GDM1 (cell line): ENCODE measurements at regions not wholly inside any gene's neighbourhood (a gene's known extent, or its start where the extent isn't known, plus 50 kb on each side); places are given as distances from the start of the nearest gene placed in this dataset.
"Not testable (repeated sequence)": the region's sequence is repeated elsewhere in the genome, so short reads cannot be mapped to it uniquely, and the experiment has no call there.

Experiments used
- DNase-seq: peaks from one replicate; lab custom pipeline; 2025; lab: John Stamatoyannopoulos, UW

DNA sequence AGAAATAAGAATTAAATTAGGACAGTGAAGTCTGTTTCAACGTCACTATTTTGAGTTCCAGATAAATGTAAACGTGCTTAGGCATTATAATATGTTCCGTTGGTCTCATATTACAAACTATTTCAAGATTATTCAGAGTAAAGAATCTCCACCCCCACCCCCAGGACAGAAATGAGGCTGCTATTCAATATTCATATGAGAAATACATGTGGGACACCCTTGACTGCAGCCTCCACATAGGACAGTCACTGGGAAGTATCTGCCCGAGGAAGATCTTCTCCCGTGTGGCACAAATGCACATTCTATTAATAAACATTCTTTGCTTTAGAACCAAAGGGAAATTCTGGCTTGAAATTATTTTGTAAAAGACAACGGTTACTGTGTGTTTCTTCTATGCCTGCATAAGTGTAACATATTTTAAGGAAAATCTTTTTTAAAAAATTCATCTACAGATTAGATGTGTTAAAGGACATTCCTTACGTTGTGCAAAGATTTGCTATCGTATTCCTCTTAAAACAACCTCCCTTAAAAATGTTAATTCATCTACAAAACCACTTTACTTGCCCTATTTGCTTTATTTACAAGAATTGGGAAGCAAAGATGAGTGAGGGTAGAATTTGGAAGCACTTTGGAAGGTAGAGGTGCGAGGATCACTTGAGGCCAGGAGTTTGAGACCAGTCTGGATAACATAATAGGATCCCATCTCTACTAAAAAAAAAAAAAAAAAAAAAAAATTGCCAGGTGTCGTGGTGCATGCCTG lies 148.3 kb upstream of the SOX14 start:
- no peak for DNase-seq

- DNase-seq = no peak
These were observed 122.0 kb upstream of the SOX14 start for GRCh38 chr3:137641879-137642704.

DNA sequence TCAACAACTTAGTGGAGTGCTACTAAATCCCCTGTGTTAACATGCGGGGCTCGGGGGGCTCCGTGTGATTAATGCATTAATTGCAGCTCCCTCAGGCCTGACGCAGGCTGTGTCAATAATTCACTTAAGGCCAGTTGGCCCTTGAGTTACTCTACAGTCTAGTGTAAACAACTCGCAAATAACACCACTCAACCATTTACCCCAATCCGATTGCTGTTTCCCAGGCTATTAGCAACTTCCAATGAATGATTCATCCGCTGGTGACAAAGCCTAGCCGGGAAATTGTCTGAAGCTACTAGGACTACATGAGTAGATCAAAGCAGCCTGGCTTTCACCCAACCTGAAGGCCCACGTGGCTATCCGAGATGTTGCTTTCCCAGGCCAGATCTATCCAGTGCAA lies 121.3 kb upstream of the SOX14 start:
- DNase-seq = no peak

DNA sequence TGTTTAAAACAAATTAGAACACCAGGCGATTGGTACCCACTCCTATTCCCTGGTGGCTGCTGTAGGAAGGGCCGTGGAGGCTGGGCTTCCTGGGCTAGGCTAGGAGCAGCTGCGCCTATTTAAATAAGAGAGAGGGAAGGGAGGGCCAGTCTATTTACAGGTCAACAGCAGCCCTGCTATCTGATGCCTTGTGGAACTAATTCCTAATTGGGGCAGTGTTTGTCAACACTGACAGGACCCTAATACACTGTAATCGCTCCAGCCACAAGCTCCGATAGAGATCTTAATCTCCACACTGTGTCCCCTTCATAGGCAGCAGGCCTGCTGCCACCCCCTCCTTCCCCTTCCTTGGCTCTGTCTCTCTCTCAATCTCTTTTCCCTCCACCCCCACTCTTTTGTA lies 116.9 kb upstream of the SOX14 start:
- DNase-seq = no peak

- DNase-seq = no peak
These were observed 94.5 kb upstream of the SOX14 start for GRCh38 chr3:137669519-137670060.

- no peak for DNase-seq
These were observed 76.8 kb upstream of the SOX14 start for GRCh38 chr3:137687181-137687879.

- DNase-seq = peak; percentile 8
These were observed 71.2 kb upstream of the SOX14 start for GRCh38 chr3:137692803-137693431.

GRCh38 chr3:137693791-137694190 lies 70.3 kb upstream of the SOX14 start:
- no peak for DNase-seq

GRCh38 chr3:137694836-137695235 lies 69.3 kb upstream of the SOX14 start:
- no peak for DNase-seq

DNA sequence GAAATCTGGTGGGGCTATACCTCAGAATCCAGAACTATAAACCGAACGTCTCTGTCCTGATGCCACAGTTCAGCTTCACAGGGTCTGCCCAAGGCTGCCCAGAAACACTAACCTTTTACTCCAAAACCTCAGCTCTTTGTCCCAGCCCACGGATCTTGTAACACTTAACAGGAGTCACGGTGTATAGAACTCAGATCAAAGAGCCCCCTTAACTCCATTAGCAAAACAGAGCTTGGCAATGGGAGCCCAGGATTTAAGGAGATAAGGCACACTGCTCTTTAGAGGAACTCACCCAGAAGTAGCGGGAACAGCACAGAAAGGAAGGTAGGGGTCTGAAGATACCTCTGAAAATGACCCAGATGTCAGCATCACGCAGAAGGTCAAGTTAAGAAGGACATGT lies 68.8 kb upstream of the SOX14 start:
- DNase-seq = no peak

DNA sequence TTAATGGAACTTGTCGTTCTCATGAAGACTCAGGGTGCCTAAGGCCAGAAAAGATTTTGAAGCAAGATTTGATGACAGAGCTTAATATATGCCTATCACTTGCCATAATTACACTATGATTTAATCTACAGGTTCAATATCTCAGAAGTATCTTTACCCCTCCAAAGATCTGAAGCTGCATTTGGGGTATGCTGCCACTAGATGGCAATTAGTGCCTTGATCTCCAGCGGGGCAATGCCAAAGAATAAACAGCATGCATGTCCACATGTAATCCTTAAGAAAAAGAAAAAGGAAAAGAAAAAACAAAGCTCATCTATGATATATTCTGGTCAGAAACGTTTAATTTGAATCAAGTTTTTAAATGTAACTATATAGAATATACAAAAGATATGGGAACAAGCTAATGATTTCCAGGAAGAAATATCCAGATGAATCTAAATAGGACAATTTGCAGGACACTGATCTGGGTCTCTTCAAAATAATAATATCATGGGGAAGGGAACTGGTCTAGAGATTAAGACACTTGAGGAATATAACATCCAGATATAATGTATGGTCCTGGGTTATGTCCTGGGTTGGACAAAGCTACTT lies 55.0 kb upstream of the SOX14 start:
- no peak for DNase-seq

DNA sequence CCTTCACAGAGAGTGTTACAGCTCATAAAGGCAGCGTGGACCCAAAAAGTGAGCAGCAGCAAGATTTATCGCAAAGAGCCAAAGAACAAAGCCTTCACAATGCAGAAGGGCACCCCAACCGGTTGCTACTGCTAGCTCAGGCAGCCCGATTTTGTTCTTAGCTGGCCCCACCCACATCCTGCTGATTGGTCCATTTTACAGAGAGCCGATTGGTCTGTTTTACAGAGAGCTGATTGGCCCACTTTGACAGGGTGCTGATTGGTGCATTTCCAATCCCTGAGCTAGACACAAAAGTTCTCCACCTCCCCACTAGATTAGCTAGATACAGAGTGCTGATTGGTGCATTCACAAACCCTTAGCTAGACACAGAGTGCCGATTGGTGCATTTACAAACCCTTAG lies 50.1 kb upstream of the SOX14 start:
- not testable (repeated sequence) for DNase-seq
